A673 (cell line): ENCODE measurements at regions not wholly inside any gene's neighbourhood (a gene's known extent, or its start where the extent isn't known, plus 50 kb on each side); places are given as distances from the start of the nearest gene placed in this dataset.

Source experiments
- CTCF ChIP-seq: fragments of 300-800, 200-600 bp; sonication (generic); conservative IDR thresholded peaks from 2 replicates; pipeline ENCODE4 v1.5.1; 2017; ENCODE audit warnings: low read depth, mild to moderate bottlenecking, antibody characterized with exemption, low read length, moderate library complexity, mixed read lengths
- EZH2 ChIP-seq: fragments of 200-600 bp; sonication (generic); IDR thresholded peaks from 2 replicates; pipeline ENCODE4 v1.6.1; 2017; ENCODE audit warnings: borderline replicate concordance, low read depth, mild to moderate bottlenecking, mixed read lengths, antibody characterized with exemption, low read length; ENCODE audit not compliant: poor library complexity, severe bottlenecking

GRCh38 chr11:92854952-92855351 is 114.5 kb upstream of the MTNR1B start:
- TF ChIP-seq EZH2 (no peak), CTCF (no peak; the same call in 1 of the 2 replicates)
